Retinal pigment epithelial cell (primary cell): ENCODE measurements at regions not wholly inside any gene's neighbourhood (a gene's known extent, or its start where the extent isn't known, plus 50 kb on each side); places are given as distances from the start of the nearest gene placed in this dataset.
"Not testable (repeated sequence)": the region's sequence is repeated elsewhere in the genome, so short reads cannot be mapped to it uniquely, and the experiment has no call there.

Source experiments
- DNase-seq: peaks from one replicate; pipeline ENCODE4 v3.0.0-alpha.2; 2010; ENCODE audit warnings: low read depth
- H3K4me3 ChIP-seq: 2 replicates; pipeline ENCODE4 v1.5.1; 2011; ENCODE audit warnings: mild to moderate bottlenecking, low read length, control low read depth, moderate library complexity
- CTCF ChIP-seq: conservative IDR thresholded peaks from 2 replicates; pipeline ENCODE4 v1.5.1; 2011; ENCODE audit warnings: low read depth, low read length, control low read depth, inconsistent platforms

DNA sequence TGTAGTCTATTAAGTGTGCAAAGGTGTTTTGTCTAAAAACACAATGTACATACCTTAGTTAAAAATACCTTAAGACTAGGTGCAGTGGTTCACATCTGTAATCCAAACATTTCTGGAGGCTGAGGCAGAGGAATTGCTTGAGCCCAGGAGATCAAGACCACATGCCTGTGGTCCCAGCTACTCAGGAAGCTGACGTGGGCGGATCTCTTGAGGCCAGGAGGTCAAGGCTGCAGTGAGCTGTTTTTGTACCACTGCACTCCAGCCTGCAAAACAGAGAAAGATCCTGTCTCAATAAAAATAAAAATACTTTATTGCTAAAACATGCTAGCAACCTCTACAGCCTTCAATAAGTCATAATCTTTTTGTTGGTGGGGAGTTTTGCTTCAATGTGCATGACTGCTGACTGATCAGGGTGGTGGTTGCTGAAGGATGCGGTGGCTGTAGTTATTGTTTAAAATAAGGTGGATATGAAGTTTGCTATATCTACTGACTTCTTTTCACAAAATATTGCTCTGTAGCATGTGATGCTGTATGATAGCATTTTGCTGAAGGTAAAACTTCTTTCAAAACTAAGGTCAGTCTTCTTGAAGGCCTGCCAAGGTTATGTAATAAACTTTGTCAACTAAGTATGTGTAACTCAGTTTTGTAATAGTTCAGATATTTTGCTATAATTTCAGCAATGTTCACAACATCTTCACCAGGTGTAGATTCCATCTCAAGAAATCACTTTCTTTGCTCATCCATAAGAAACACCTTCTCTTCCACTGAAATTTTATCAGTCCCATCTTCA lies 1238.0 kb upstream of the NRXN1 start:
- no peak overlapping the region for H3K4me3 ChIP-seq
- no peak for TF ChIP-seq CTCF
- DNase-seq = no peak

- no peak for DNase-seq
- TF ChIP-seq CTCF = no peak
Observed at GRCh38 chr2:52264911-52265310, 1233.0 kb upstream of the NRXN1 start.

GRCh38 chr2:52264488-52264887 lies 1232.6 kb upstream of the NRXN1 start:
- no peak for DNase-seq
- no peak overlapping the region for H3K4me3 ChIP-seq
- TF ChIP-seq CTCF = no peak

More at GRCh38 chr2:52264911-52265310, 1233.0 kb upstream of the NRXN1 start:
- no peak overlapping the region for H3K4me3 ChIP-seq

DNA sequence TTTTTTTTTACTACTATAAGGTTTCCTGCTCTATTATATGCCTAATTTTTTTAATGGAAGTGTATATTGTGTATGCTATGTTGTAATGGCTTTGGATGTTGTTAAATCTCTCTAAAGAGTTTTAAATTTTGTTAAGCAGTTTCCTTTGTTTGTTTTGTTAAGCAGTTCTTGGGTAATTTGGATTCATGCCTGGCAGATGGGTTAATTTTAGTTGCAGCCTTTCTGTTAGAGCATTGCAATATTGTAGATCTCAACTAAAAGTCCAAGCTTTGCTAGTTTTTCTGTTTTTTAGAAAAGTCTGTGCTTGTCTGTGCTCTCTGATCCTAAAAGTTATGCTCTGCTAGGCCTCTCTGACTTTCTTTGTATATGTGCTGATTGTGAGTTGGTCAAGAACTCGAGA lies 1229.0 kb upstream of the NRXN1 start:
- TF ChIP-seq CTCF = no peak
- DNase-seq = no peak
- H3K4me3 ChIP-seq = no peak overlapping the region

GRCh38 chr2:52258967-52259366 lies 1227.0 kb upstream of the NRXN1 start:
- not testable (repeated sequence) for DNase-seq

GRCh38 chr2:52258038-52258437 lies 1226.1 kb upstream of the NRXN1 start:
- no peak for TF ChIP-seq CTCF
- no peak for DNase-seq
- no peak overlapping the region for H3K4me3 ChIP-seq

More at GRCh38 chr2:52258967-52259366, 1227.0 kb upstream of the NRXN1 start:
- H3K4me3 ChIP-seq = not testable (repeated sequence)

DNA sequence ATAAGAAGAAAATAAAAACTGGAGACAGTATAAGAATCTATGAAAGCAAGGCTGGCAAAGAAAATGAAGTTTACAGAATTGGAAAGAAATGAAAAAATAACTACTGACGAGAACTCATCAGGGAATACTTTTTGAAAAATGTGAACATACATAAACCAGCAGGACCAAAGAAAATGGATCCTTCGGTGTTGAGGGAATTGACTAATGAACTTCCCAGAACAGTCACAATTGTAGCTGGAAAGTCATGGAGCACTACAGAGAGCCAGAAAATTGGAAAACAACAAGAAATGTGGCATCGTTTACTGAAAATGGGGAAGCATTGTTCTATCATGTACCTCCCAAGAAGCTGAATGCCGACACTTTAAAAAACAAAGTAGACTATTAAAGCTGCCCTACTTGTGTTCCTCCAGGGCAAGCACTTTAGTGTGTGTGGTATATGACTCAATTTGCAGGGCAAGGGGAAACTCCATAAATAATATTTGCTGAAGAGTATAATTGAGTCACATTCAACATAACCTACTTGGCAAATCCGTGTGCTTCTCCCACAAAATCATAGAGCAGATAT lies 1221.6 kb upstream of the NRXN1 start:
- no peak for DNase-seq
- TF ChIP-seq CTCF = no peak
- H3K4me3 ChIP-seq = no peak overlapping the region
